ENCODE measurements at regions not wholly inside any gene's neighbourhood (a gene's known extent, or its start where the extent isn't known, plus 50 kb on each side); places are given as distances from the start of the nearest gene placed in this dataset.

DNA sequence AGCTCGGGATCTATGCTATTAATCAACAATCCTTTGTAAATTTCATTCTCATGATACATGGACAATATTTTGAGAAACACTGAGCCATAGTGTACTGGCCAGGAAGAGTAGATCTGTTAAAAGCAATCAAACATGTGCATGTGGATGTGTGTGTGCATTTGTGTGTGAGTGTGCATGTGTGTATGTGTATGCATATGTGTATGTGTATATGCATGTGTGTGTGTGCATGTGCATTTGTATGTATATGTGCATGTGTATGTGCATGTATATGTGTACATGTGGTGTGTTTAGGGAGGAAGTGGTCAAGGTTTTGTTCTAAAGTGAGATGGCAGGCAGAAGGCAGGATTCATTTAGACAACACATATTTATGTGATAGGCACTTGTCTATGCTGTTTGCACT lies 623.8 kb downstream of the ADCYAP1 start:
- no peak for TF ChIP-seq ARNTL (CRISPR knock-in tag; IDR thresholded peaks at IDR 0.05; ENCODE audit: borderline replicate concordance, low read depth)
- no peak for TF ChIP-seq ZNF70 (CRISPR knock-in tag; IDR thresholded peaks at IDR 0.05)
- no peak for TF ChIP-seq ISL1 (CRISPR knock-in tag; IDR thresholded peaks at IDR 0.05)
- no peak for TF ChIP-seq ZFP30 (CRISPR knock-in tag; IDR thresholded peaks at IDR 0.05)
- TF ChIP-seq GLIS3 (CRISPR knock-in tag; IDR thresholded peaks at IDR 0.05), result no peak
- TF ChIP-seq, protein P1, sequence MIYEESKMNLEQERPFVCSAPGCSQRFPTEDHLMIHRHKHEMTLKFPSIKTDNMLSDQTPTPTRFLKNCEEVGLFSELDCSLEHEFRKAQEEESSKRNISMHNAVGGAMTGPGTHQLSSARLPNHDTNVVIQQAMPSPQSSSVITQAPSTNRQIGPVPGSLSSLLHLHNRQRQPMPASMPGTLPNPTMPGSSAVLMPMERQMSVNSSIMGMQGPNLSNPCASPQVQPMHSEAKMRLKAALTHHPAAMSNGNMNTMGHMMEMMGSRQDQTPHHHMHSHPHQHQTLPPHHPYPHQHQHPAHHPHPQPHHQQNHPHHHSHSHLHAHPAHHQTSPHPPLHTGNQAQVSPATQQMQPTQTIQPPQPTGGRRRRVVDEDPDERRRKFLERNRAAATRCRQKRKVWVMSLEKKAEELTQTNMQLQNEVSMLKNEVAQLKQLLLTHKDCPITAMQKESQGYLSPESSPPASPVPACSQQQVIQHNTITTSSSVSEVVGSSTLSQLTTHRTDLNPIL (CRISPR knock-in tag; IDR thresholded peaks at IDR 0.05; ENCODE audit: low read depth), result no peak
- TF ChIP-seq, protein P2, sequence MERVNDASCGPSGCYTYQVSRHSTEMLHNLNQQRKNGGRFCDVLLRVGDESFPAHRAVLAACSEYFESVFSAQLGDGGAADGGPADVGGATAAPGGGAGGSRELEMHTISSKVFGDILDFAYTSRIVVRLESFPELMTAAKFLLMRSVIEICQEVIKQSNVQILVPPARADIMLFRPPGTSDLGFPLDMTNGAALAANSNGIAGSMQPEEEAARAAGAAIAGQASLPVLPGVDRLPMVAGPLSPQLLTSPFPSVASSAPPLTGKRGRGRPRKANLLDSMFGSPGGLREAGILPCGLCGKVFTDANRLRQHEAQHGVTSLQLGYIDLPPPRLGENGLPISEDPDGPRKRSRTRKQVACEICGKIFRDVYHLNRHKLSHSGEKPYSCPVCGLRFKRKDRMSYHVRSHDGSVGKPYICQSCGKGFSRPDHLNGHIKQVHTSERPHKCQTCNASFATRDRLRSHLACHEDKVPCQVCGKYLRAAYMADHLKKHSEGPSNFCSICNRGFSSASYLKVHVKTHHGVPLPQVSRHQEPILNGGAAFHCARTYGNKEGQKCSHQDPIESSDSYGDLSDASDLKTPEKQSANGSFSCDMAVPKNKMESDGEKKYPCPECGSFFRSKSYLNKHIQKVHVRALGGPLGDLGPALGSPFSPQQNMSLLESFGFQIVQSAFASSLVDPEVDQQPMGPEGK (CRISPR knock-in tag; IDR thresholded peaks at IDR 0.05; ENCODE audit: borderline replicate concordance), result no peak
- TF ChIP-seq ZNF565 (CRISPR knock-in tag; conservative IDR thresholded peaks at IDR 0.05; ENCODE audit: low read depth), result no peak
- TF ChIP-seq RARB (CRISPR knock-in tag; IDR thresholded peaks at IDR 0.05), result no peak
- TF ChIP-seq, protein P3, sequence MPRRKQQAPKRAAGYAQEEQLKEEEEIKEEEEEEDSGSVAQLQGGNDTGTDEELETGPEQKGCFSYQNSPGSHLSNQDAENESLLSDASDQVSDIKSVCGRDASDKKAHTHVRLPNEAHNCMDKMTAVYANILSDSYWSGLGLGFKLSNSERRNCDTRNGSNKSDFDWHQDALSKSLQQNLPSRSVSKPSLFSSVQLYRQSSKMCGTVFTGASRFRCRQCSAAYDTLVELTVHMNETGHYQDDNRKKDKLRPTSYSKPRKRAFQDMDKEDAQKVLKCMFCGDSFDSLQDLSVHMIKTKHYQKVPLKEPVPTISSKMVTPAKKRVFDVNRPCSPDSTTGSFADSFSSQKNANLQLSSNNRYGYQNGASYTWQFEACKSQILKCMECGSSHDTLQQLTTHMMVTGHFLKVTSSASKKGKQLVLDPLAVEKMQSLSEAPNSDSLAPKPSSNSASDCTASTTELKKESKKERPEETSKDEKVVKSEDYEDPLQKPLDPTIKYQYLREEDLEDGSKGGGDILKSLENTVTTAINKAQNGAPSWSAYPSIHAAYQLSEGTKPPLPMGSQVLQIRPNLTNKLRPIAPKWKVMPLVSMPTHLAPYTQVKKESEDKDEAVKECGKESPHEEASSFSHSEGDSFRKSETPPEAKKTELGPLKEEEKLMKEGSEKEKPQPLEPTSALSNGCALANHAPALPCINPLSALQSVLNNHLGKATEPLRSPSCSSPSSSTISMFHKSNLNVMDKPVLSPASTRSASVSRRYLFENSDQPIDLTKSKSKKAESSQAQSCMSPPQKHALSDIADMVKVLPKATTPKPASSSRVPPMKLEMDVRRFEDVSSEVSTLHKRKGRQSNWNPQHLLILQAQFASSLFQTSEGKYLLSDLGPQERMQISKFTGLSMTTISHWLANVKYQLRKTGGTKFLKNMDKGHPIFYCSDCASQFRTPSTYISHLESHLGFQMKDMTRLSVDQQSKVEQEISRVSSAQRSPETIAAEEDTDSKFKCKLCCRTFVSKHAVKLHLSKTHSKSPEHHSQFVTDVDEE (CRISPR knock-in tag; IDR thresholded peaks at IDR 0.05), result no peak

All from SK-N-SH treated with all-trans-retinoic acid at 6 μM for 48 hours (cell line).